HEK293 (cell line): ENCODE measurements at regions not wholly inside any gene's neighbourhood (a gene's known extent, or its start where the extent isn't known, plus 50 kb on each side); places are given as distances from the start of the nearest gene placed in this dataset.
"Not testable (repeated sequence)": the region's sequence is repeated elsewhere in the genome, so short reads cannot be mapped to it uniquely, and the experiment has no call there.

ENCODE experiments used
- BCL11B ChIP-seq: fragments of 450-650 bp; formaldehyde crosslinking; IDR thresholded peaks from 2 replicates; pipeline ENCODE4 v1.5.1; 2016; ENCODE audit warnings: low read depth, missing biosample characterization, missing genetic modification characterization
- CTCF ChIP-seq: fragments of 450-650 bp; formaldehyde crosslinking; IDR thresholded peaks from 2 replicates; pipeline ENCODE4 v1.5.1; 2016; ENCODE audit warnings: missing biosample characterization, missing genetic modification characterization
- MEIS1 ChIP-seq: sonication (generic); formaldehyde crosslinking; IDR thresholded peaks from 2 replicates; pipeline ENCODE4 v1.8.1; 2022; ENCODE audit warnings: missing genetic modification reagents, mild to moderate bottlenecking, borderline replicate concordance
- ZNF132 ChIP-seq: fragments of 450-650 bp; formaldehyde crosslinking; IDR thresholded peaks from 2 replicates; pipeline ENCODE4 v1.5.1; 2017; ENCODE audit warnings: missing biosample characterization, missing genetic modification characterization, borderline replicate concordance
- ZNF174 ChIP-seq: fragments of 450-650 bp; formaldehyde crosslinking; IDR thresholded peaks from 2 replicates; pipeline ENCODE4 v1.5.0; 2017; ENCODE audit warnings: missing biosample characterization, mild to moderate bottlenecking, missing genetic modification characterization
- ZNF274 ChIP-seq, 2 experiments: fragments of 200-500 bp in 1 of 2; fragments of 450-650 bp in 1 of 2; sonication (Bioruptor generic) in 1 of 2; formaldehyde crosslinking in 1 of 2; IDR thresholded peaks; 2 replicates each; pipeline versions ENCODE4 v1.5.1 to v1.6.1; 2014 to 2016; ENCODE audit warnings: borderline replicate concordance in 1 of 2, inconsistent platforms in 1 of 2, low read length in 1 of 2, missing biosample characterization in 1 of 2, missing genetic modification characterization in 1 of 2
- ZNF660 ChIP-seq: fragments of 450-650 bp; IDR thresholded peaks from 2 replicates; pipeline ENCODE4 v1.5.1; 2018; ENCODE audit warnings: missing biosample characterization, mild to moderate bottlenecking, missing genetic modification characterization

- TF ChIP-seq CTCF; MEIS1 (CRISPR knock-in tag); ZNF660; BCL11B; ZNF174; ZNF132; ZNF274 (IDR thresholded peaks at IDR 0.05; ENCODE audit: low read length); ZNF274 (tag by site-specific recombination; IDR thresholded peaks at IDR 0.05; ENCODE audit: borderline replicate concordance): not testable (repeated sequence)
Measured at GRCh38 chr12:46584098-46584497, 211.5 kb upstream of the SLC38A2 start.
